OCI-LY7 (cell line): ENCODE measurements at regions not wholly inside any gene's neighbourhood (a gene's known extent, or its start where the extent isn't known, plus 50 kb on each side); places are given as distances from the start of the nearest gene placed in this dataset.

ENCODE experiments used
- BruUV-seq: library from RNA; stranded (reverse); fragments of 400-500 nt; replicated peaks from 2 replicates; lab custom pipeline; 2021; lab: Mats Ljungman, UMichigan
- CTCF ChIA-PET: fragments of 300-600 bp; sonication (Branson Sonifier 250); formaldehyde crosslinking; loops from one replicate; lab custom pipeline; 2022; ENCODE audit warnings: antibody characterized with exemption; ENCODE audit not compliant: unreplicated experiment; lab: Charles Lee
- POLR2A ChIA-PET: fragments of 300-600 bp; sonication (Branson Sonifier 250); formaldehyde crosslinking; loops from one replicate; lab custom pipeline; 2022; ENCODE audit warnings: antibody characterized with exemption; lab: Charles Lee
- DNase-seq: peaks from one replicate; pipeline ENCODE4 v3.0.0-alpha.2; 2015; ENCODE audit warnings: low spot score
- H2AFZ ChIP-seq: fragments of 200-600 bp; sonication (generic), shearing (Covaris generic); 2 replicates; pipeline ENCODE4 v1.6.1; 2014; ENCODE audit warnings: mild to moderate bottlenecking, antibody characterized with exemption, low read length, moderate library complexity
- H3K27ac ChIP-seq: fragments of 200-600 bp; sonication (generic); 2 replicates; pipeline ENCODE4 v1.5.1; 2014; ENCODE audit warnings: mixed run types, low read depth, mild to moderate bottlenecking, moderate library complexity, low read length, inconsistent platforms; ENCODE audit not compliant: poor library complexity, severe bottlenecking
- H3K36me3 ChIP-seq: fragments of 200-600 bp; sonication (generic); 2 replicates; pipeline ENCODE4 v1.6.1; 2014; ENCODE audit warnings: mild to moderate bottlenecking, antibody characterized with exemption, low read length, moderate library complexity, mixed read lengths; ENCODE audit not compliant: insufficient read depth
- H3K4me1 ChIP-seq: fragments of 200-600 bp; sonication (generic); 2 replicates; pipeline ENCODE4 v1.5.1; 2014; ENCODE audit warnings: mild to moderate bottlenecking, low read length; ENCODE audit not compliant: insufficient read depth, poor library complexity, severe bottlenecking
- H3K4me2 ChIP-seq: fragments of 200-600 bp; sonication (generic); 2 replicates; pipeline ENCODE4 v1.6.1; 2014; ENCODE audit warnings: mild to moderate bottlenecking, low read length
- H3K4me3 ChIP-seq: fragments of 200-600 bp; sonication (generic); 2 replicates; pipeline ENCODE4 v1.5.1; 2014; ENCODE audit warnings: mild to moderate bottlenecking, low read depth, low read length; ENCODE audit not compliant: poor library complexity, severe bottlenecking
- H3K79me2 ChIP-seq: fragments of 200-600 bp; sonication (generic); 2 replicates; pipeline ENCODE4 v1.6.1; 2016; ENCODE audit warnings: low read depth, mild to moderate bottlenecking, low read length, moderate library complexity, mixed read lengths; ENCODE audit not compliant: insufficient read depth
- H3K9me2 ChIP-seq: fragments of 200-600 bp; sonication (generic); 2 replicates; pipeline ENCODE4 v1.6.1; 2016; ENCODE audit warnings: mild to moderate bottlenecking, low read length, mixed read lengths; ENCODE audit not compliant: insufficient read depth
- H3K9me3 ChIP-seq: fragments of 200-600 bp; sonication (generic); 2 replicates; pipeline ENCODE4 v1.6.1; 2014; ENCODE audit warnings: mild to moderate bottlenecking, mixed run types, low read length, mixed read lengths
- H4K20me1 ChIP-seq: fragments of 200-600 bp; sonication (generic); 2 replicates; pipeline ENCODE4 v1.6.1; 2014; ENCODE audit warnings: mild to moderate bottlenecking, antibody characterized with exemption, low read length, moderate library complexity, mixed read lengths; ENCODE audit not compliant: insufficient read depth
- EZH2phosphoT487 ChIP-seq: fragments of 200-600 bp; sonication (generic); IDR thresholded peaks from 2 replicates; pipeline ENCODE4 v1.6.1; 2018; ENCODE audit warnings: low read depth, borderline replicate concordance, mild to moderate bottlenecking, mixed run types, antibody characterized with exemption, low read length, moderate library complexity, mixed read lengths
- intact Hi-C: fragments of 100-400 bp; cut with micrococcal nuclease; formaldehyde crosslinking; loops from one replicate; pipeline ENCODE4 v1.10.0; 2022; ENCODE audit not compliant: unreplicated experiment
- TF ChIP-seq, protein P1 (sequence below): fragments of 200-600 bp; sonication (generic); conservative IDR thresholded peaks from 2 replicates; pipeline ENCODE4 v1.5.1; 2014; ENCODE audit warnings: mild to moderate bottlenecking, antibody characterized with exemption, low read length, moderate library complexity, mixed read lengths

DNA sequence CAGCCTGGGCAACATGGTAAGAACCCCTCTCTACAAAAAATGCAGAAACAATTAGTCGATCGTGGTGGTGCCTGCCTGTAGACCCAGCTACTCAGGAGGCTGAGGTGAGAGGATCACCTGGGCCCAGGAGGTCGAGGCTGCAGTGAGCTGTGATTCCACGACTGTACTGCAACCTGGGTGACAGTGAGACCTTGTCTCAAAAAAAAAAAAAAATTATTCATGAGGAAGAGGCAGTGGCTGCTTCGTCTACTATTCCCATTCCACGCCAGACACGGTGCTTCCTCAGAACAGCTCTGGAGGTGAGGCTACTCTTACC lies 52.2 kb upstream of the GSE1 start:
- Histone ChIP-seq H3K27ac (no peak overlapping the region), H2AFZ (no peak overlapping the region), H3K79me2 (peaks cover 3% of the 10 kb centered on the region; the same call in 1 of the 2 replicates), H3K4me3 (no peak overlapping the region), H3K4me1 (peaks cover 25% of the 10 kb centered on the region), H3K4me2 (no peak overlapping the region), H4K20me1 (peaks cover 6% of the 10 kb centered on the region; the same call in 1 of the 2 replicates), H3K36me3 (no peaks in the 10 kb centered on the region), H3K9me2 (no peaks in the 10 kb centered on the region), H3K9me3 (no peaks in the 10 kb centered on the region)
- ChIA-PET POLR2A (no interaction called here), CTCF (interaction anchor here (0.7 kb wide), 1 partner anchor 55 kb away, joined by 3 read pairs; no protein-coding TSS in a partner anchor)
- TF ChIP-seq, protein P1, sequence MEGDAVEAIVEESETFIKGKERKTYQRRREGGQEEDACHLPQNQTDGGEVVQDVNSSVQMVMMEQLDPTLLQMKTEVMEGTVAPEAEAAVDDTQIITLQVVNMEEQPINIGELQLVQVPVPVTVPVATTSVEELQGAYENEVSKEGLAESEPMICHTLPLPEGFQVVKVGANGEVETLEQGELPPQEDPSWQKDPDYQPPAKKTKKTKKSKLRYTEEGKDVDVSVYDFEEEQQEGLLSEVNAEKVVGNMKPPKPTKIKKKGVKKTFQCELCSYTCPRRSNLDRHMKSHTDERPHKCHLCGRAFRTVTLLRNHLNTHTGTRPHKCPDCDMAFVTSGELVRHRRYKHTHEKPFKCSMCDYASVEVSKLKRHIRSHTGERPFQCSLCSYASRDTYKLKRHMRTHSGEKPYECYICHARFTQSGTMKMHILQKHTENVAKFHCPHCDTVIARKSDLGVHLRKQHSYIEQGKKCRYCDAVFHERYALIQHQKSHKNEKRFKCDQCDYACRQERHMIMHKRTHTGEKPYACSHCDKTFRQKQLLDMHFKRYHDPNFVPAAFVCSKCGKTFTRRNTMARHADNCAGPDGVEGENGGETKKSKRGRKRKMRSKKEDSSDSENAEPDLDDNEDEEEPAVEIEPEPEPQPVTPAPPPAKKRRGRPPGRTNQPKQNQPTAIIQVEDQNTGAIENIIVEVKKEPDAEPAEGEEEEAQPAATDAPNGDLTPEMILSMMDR, result no peak
- TF ChIP-seq EZH2phosphoT487, result no peak
- BruUV-seq, result no TSS peak
- intact Hi-C loops, result no loop called here
- no peak for DNase-seq

DNA sequence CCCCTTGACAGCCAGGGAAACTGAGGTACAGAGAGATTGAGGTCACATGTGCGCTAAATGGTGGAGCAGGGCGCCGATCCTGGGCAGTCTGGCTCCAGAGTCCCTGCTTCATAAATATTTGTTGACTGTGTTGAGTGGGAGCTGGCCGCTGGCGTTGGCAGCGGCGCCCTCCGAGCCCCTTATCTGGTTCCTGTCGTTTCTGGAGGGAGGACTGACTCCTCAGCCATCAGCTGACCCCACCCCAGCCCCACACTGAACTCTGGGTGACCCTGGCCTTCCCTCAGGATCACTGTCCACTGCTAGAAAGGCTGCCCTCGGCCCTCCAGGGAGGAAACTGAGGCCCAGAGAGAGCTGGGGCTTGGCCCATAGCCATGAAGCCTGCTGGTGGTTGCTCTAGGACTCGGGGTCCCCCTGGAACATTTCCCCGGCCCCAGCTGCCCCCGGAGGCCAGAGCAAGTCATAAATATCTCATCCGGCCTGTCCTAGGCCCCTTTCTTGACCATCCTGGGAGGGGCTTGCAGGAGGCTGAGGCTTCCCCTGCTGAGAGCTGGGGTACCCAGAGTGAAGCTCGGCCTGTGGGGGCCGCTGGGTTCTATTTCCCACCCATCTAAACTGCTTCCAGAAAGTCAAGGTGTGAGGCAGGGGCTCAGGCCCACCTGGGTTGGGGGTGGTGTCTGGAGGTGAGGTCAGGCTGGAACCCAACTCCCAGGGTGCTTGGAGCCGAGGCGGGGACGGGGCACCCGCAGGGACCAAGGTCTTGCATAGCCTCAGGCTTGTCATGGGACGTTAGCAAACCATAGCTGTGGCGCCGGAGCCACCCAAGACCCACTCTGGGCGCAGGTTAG lies 51.7 kb upstream of the GSE1 start:
- CTCF ChIA-PET, result no interaction called here
- no peaks in the 10 kb centered on the region for H3K9me2 ChIP-seq
- no peak overlapping the region for H2AFZ ChIP-seq
- H3K4me3 ChIP-seq, result no peak overlapping the region
- TF ChIP-seq EZH2phosphoT487, result no peak
- TF ChIP-seq, protein P1, result no peak
- no peak overlapping the region for H3K4me2 ChIP-seq
- DNase-seq, result no peak
- no peaks in the 10 kb centered on the region for H3K9me3 ChIP-seq
- H4K20me1 ChIP-seq, result peaks cover 6% of the 10 kb centered on the region; the same call in 1 of the 2 replicates
- BruUV-seq, result no TSS peak
- H3K27ac ChIP-seq, result no peak overlapping the region
- intact Hi-C loops, result no loop called here
- POLR2A ChIA-PET, result no interaction called here
- H3K79me2 ChIP-seq, result no peaks in the 10 kb centered on the region
- H3K36me3 ChIP-seq, result no peaks in the 10 kb centered on the region
- H3K4me1 ChIP-seq, result peaks cover 25% of the 10 kb centered on the region
